ENCODE measurements at regions not wholly inside any gene's neighbourhood (a gene's known extent, or its start where the extent isn't known, plus 50 kb on each side); places are given as distances from the start of the nearest gene placed in this dataset.

DNA sequence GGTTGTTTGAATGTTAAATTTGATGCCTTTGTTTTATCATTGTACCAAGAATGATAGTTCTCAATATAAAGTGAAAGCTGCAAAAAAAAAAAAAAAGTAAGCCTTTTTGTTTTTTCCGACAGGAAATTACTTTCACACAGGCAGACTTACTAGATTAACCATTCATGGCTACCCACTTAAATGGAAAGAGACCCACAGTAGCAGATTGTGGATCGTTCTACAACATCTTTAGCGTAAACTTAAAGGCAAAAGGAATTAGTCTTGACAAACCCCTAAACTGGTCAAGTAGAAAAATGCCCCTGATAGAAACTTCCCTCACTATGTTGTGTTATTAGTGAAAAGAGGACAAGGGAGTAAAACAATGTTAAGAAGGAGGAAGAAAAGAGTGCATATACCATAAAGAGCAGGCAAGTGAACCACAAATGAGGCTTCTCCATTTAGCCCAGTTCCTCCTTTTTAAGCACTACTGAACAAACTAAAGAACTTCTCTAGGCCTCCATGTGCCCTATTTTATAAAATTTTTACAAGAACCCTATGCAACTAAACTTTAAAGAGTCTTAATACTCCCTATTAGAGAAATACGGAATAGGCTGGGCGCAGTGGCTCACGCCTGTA lies 1560.3 kb downstream of the MRPL39 start:
- no peak for DNase-seq

- DNase-seq = peak; percentile 16 to 18
Observed at GRCh38 chr21:24045775-24046215, 1561.5 kb downstream of the MRPL39 start.

DNA sequence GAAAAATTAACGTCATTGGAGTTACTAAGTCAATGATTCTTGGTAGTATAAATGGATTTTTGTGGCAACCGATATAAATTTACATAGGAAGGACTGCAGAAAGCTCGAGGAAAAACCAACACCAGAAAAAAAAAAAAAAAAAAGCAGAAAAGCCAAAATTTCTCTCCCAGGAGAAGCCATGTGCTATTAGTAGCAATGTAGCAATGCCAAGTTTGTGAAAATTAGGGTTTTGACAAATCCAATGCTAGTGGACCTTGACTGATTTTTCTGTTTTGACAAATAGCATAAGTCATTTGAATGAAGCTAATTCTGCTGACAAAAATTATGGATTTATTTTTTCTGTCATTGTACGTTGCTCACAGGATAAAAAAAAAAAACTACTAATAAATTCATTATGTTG lies 1561.9 kb downstream of the MRPL39 start:
- no peak for DNase-seq

- no peak for DNase-seq
Observed at GRCh38 chr21:24042687-24043086, 1564.6 kb downstream of the MRPL39 start.

- DNase-seq = no peak
Observed at GRCh38 chr21:24032709-24033232, 1574.5 kb downstream of the MRPL39 start.

- DNase-seq = no peak
Observed at GRCh38 chr21:24027396-24027795, 1579.9 kb downstream of the MRPL39 start.

DNA sequence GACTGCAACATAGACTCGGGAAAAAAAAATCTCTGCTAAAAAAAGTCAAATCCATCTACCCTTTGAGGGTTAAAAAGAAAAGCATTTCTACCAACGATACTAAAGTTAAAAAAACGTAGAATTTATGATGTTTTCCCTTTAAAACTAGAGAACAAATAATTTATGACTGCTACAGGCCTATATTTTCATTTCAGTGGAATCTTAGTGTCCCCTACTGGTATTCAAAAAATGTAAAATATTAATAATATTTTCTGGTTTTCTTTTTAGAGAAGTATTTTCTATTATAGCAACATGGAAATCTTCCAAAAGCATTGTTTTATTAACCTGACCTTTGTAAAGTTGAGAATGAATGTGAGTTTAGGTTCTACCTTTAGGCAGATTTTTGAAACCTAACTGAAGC lies 1582.2 kb downstream of the MRPL39 start:
- DNase-seq = no peak

- no peak for DNase-seq
Observed at GRCh38 chr21:24023936-24024335, 1583.3 kb downstream of the MRPL39 start.

DNA sequence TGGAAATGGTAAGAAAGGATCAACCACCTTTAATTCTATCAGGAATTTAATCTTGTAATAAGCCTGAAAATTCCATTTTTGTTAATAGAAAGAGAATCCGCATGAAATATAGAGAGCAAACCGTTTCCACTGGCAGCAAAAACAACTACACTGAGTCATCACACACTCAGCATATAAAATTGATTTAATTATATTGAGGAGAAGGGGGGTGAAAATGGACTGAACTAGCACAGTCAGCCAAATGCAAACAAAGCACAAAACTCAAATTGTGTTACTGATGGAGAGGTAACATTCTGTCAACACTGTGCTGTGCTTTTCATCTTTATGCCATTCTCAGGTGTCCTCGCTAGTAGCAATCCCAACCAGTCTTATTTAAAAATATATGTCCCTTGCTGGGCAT lies 1583.9 kb downstream of the MRPL39 start:
- no peak for DNase-seq

DNA sequence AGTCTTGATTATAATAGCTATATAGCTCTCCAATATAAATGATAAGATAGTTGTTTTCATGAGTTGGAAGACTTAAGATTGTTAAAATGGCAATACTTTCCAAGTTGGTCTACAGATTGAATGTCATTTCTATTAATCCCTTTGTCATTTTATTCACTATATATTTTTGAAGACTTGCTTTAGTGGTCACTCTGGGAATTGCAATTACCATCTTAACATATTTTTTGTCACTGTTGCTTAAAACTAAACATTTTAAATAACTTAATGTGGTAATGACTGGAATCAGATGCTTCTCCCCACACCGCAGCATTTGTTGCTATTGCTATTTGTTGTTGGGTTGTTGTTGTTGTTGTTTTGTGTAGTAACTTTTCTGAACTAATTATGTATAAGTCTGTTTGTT lies 1592.9 kb downstream of the MRPL39 start:
- DNase-seq = no peak

DNA sequence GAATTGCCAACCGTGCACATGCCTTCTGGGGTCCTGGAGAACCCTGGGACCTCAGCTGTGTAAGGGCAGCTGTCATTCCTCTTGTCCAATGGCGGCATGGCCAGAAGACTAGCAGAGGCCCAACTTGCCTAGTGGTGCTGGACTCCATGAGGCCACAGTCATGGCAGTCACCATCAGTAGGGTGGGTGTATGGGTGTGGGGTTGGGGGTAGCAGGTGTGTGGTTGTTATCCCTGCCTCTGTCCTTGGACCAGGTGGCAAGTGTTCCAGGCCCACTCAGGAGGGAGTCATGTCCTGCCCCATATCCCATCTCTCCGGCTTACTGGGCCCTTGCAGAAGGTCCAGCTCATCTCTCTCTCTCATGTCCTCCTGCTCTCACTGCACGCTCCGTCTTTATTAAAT lies 1596.2 kb downstream of the MRPL39 start:
- DNase-seq = no peak

- no peak for DNase-seq
Observed at GRCh38 chr21:24007592-24007991, 1599.7 kb downstream of the MRPL39 start.

DNA sequence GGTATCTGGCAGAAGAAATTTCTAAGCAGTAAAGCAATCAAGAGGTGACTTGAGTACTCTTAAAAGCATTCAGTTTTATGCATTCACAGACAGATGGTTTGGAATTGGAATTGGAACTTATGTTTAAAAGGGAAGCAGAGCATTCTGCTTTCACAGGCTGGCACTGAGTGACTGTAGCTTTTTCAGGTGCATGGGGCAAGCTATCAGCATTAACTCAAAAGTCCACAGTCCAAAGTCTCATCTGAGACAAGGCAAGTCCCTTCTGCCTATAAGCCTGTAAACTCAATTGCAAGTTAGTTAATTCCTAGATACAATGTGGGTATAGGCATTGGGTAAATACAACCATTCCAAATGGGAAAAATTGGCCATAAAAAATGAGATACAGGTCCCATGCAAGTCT lies 1620.3 kb downstream of the MRPL39 start:
- DNase-seq = no peak

DNA sequence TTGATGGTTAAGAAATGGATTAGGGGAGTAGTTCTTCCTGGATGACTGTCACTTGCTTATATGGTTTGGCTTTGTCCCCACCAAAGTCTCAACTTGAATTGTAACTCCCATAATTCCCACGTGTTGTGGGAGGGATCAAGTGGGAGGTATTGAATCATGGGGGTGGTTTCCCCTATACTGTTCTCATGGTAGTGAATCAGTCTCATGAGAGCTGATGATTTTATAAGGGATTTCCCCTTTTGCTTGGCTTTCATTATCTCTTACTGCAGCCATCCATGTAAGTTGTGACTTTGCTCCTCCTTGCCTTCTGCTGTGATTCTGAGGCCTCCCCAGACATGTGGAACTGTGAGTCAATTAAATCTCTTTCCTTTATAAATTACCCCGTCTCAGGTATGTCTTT lies 1621.1 kb downstream of the MRPL39 start:
- DNase-seq = no peak

DNA sequence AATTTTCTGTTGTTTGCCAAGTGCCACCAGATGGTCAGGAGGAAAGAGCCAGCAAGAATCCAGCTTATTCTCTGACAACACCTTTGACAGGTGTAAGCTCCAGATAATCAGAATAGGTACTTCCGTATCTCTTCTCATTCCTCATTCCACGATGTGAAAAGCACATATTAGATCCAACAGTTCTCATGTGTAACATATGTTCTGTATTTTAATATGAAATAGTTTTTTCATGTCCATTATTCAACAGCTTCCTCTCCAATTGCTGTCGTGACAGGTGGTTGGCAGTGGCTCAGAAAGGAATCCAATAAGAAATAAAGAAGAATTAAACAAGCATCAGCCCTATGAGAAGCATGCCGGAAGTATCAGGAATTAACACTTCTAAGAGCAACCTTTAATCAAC lies 1624.7 kb downstream of the MRPL39 start:
- no peak for DNase-seq

DNA sequence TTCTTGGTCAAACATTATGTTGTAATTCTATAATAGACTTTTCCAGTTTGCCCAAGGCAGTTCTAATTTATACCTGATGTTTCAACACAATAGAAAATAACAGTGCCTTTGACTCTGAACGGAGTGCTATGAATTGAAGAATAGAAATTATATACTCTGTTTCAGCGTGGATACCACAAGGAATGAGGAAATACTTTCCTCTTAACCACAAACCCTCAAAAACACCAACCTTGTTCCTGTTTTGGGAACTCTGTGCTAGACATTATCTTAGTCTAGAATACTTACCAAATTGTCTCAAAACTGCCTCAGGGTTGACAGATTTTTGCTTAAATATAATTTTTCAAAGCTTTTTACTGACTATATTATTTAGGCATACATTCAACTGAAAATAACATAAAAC lies 1629.3 kb downstream of the MRPL39 start:
- DNase-seq = no peak

DNA sequence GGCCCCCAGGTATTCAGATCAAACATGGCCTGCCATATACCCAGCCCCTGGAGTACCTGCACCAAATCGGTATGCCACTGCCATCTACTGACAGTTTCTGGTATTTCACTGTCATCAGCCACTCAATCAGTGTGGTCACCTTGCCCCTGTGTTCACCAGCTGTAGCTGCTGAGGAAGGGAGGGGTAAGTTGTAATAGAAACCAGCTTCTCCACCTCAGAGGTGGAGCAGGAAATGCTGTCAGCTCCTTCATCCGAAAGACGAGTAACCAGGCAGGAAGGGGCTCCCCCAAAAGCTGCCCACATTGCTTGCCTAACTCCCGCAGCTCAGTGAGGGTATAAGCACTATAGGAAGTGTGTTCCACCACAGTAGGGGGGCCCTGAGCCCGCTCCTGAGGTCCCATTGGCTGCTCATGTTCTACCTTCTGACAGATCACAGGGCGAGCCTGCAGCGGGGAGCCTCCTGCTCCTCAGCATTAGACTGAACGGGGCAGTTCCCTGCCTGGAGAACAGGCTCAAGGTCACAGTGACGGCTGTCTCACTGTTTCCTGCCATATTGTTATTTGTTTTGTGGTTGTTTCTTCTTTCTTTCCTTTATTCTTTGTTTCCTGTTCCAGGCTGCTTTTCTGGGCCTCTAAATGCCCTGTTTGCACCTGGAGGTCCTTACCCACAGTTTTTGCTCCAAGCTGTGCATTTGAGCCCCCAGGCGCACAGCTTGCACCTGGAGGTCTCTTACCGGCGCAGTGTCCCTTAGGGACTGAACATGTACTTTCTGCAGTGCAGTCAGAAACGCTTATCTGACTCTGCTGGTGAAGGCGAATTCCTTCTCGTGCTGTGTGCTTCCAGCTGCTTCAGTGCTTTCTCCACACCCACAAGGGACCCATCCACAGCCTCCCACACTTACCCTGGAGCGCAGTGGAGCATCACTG lies 1638.3 kb downstream of the MRPL39 start:
- DNase-seq = peak; percentile 60 to 75

DNA sequence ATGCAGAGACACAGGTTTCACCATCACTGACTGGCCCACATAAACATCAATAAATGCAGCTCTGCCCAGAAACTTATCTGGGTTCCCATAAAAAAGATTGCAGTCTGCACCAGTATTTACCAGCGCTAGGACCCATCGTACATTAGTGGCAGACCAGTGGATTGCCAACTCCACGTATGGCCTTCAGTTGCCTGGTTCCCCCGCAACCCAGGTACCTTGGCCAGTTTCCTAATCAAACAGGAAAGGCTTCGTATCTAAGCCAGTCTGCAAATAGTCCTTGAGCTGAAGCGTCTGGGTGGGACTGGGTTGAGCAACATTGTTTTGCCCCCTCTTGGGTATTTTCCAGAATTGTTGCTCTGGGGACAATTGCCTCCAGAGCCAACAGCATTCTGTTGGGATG lies 1639.3 kb downstream of the MRPL39 start:
- no peak for DNase-seq

- no peak for DNase-seq
Observed at GRCh38 chr21:23963454-23963853, 1643.8 kb downstream of the MRPL39 start.

GRCh38 chr21:23960769-23961168 lies 1646.5 kb downstream of the MRPL39 start:
- DNase-seq = no peak

- DNase-seq = no peak
Observed at GRCh38 chr21:23955135-23955843, 1652.0 kb downstream of the MRPL39 start.

DNA sequence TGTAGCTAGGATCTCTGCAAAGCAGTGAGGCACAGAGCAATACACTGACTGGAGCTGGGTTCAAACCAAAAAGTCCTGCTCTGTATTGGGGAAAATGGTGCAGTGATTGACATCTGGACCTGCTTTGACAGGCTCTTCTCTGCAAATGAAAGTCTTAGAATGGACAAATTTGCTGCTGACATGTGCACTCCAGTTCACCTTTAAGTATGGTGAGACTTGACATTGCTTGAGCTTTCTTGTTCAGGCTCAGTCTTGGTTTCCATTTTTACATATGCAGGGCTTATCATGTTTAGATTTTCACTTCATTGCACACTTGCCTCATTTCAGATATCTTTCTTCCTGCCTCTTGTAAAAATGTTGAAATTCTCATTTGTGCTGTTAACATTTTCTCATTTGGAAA lies 1655.0 kb downstream of the MRPL39 start:
- no peak for DNase-seq

DNA sequence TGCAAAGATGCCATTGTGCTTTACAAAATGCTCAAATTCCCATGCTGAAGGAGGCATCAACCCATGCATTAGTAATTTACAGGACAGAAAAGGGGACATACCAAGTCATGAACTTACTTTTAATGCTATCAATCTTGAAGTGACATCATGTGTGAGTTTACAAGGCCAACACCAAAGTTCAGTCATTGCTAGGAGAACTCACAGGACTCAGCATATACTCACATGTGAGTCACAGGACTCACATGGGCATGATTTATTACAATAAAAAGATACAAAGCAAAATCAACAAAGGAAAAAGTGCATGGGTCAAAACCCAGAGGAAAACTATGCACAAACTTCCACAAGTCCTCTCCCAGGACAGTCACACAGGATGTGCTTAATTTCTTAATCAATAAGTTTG lies 1656.0 kb downstream of the MRPL39 start:
- DNase-seq = no peak

GRCh38 chr21:23950344-23950743 lies 1656.9 kb downstream of the MRPL39 start:
- no peak for DNase-seq
